ENCODE measurements at regions not wholly inside any gene's neighbourhood (a gene's known extent, or its start where the extent isn't known, plus 50 kb on each side); places are given as distances from the start of the nearest gene placed in this dataset.

GRCh38 chr17:33523577-33523981, 230.5 kb upstream of the ASIC2 start:
- DNase-seq, result no peak
- TF ChIP-seq, protein P1, sequence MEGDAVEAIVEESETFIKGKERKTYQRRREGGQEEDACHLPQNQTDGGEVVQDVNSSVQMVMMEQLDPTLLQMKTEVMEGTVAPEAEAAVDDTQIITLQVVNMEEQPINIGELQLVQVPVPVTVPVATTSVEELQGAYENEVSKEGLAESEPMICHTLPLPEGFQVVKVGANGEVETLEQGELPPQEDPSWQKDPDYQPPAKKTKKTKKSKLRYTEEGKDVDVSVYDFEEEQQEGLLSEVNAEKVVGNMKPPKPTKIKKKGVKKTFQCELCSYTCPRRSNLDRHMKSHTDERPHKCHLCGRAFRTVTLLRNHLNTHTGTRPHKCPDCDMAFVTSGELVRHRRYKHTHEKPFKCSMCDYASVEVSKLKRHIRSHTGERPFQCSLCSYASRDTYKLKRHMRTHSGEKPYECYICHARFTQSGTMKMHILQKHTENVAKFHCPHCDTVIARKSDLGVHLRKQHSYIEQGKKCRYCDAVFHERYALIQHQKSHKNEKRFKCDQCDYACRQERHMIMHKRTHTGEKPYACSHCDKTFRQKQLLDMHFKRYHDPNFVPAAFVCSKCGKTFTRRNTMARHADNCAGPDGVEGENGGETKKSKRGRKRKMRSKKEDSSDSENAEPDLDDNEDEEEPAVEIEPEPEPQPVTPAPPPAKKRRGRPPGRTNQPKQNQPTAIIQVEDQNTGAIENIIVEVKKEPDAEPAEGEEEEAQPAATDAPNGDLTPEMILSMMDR (IDR thresholded peaks at IDR 0.05; ENCODE audit: partially characterized antibody, unreplicated experiment), result no peak
- H3K27ac Mint-ChIP-seq (ENCODE audit: unreplicated experiment), result no peak overlapping the region
- no peaks in the 10 kb centered on the region for H3K27me3 Mint-ChIP-seq (ENCODE audit: unreplicated experiment)
- H3K9me3 Mint-ChIP-seq (ENCODE audit: unreplicated experiment), result peaks cover 3% of the 10 kb centered on the region
- no peaks in the 10 kb centered on the region for H3K4me1 Mint-ChIP-seq (ENCODE audit: low read depth, unreplicated experiment)
- H3K36me3 Mint-ChIP-seq (ENCODE audit: unreplicated experiment), result peaks cover 4% of the 10 kb centered on the region
- no peak overlapping the region for H3K4me3 Mint-ChIP-seq (ENCODE audit: unreplicated experiment)

GRCh38 chr17:33525186-33525585, 232.1 kb upstream of the ASIC2 start:
- Mint-ChIP-seq H3K9me3 (ENCODE audit: unreplicated experiment) (peaks cover 3% of the 10 kb centered on the region), H3K27me3 (ENCODE audit: unreplicated experiment) (no peaks in the 10 kb centered on the region), H3K4me3 (ENCODE audit: unreplicated experiment) (no peak overlapping the region), H3K27ac (ENCODE audit: unreplicated experiment) (no peak overlapping the region), H3K36me3 (ENCODE audit: unreplicated experiment) (peaks cover 4% of the 10 kb centered on the region), H3K4me1 (ENCODE audit: low read depth, unreplicated experiment) (no peaks in the 10 kb centered on the region)
- DNase-seq, result no peak
- TF ChIP-seq, protein P1 (IDR thresholded peaks at IDR 0.05; ENCODE audit: partially characterized antibody, unreplicated experiment), result no peak

DNA sequence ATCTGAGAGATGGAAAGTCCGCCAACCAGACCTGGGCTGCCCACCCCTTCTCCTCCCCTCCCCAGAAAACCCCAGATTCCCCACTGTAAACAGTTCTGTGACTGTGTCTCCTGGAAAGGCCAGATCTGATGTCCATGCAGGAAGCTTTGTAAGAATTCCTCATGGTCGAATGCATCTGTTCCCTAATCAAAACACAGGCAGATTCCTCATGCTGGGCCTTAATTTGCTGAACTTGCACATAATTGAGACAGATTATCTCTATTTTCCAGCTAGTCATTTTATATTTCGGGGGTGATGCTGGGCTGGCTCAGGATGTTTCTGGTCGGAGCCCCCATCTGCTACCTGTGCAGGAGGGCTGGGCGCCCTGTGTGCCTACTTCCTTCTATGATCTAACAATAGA, 233.6 kb upstream of the ASIC2 start:
- H3K4me1 Mint-ChIP-seq (ENCODE audit: low read depth, unreplicated experiment), result peaks cover 2% of the 10 kb centered on the region
- DNase-seq, result no peak
- H3K27me3 Mint-ChIP-seq (ENCODE audit: unreplicated experiment), result no peaks in the 10 kb centered on the region
- no peak overlapping the region for H3K4me3 Mint-ChIP-seq (ENCODE audit: unreplicated experiment)
- peaks cover 4% of the 10 kb centered on the region for H3K36me3 Mint-ChIP-seq (ENCODE audit: unreplicated experiment)
- H3K27ac Mint-ChIP-seq (ENCODE audit: unreplicated experiment), result no peak overlapping the region
- TF ChIP-seq, protein P1 (IDR thresholded peaks at IDR 0.05; ENCODE audit: partially characterized antibody, unreplicated experiment), result no peak
- peaks cover 3% of the 10 kb centered on the region for H3K9me3 Mint-ChIP-seq (ENCODE audit: unreplicated experiment)

DNA sequence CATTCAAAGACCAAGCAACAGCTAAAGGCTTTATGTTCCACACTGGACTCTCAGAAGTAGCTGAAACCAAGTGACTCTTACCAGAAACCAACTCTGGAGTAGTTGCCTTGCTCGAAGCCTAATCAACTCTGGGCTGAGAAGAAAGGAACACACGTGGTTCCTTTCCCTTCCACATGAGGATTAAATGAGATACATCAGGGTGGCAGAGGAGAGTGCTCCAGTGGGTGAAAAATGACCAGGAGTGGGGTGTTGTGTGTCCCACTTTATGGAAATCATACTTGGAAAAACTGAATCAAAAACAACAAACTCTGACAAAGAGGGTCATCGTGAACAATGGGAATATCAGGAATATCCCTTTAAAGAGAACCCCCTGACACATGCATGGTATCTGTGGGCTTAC, 234.2 kb upstream of the ASIC2 start:
- peaks cover 4% of the 10 kb centered on the region for H3K36me3 Mint-ChIP-seq (ENCODE audit: unreplicated experiment)
- H3K27me3 Mint-ChIP-seq (ENCODE audit: unreplicated experiment), result no peaks in the 10 kb centered on the region
- H3K27ac Mint-ChIP-seq (ENCODE audit: unreplicated experiment), result no peak overlapping the region
- H3K9me3 Mint-ChIP-seq (ENCODE audit: unreplicated experiment), result peaks cover 3% of the 10 kb centered on the region
- no peak for DNase-seq
- no peak overlapping the region for H3K4me3 Mint-ChIP-seq (ENCODE audit: unreplicated experiment)
- peaks cover 2% of the 10 kb centered on the region for H3K4me1 Mint-ChIP-seq (ENCODE audit: low read depth, unreplicated experiment)
- TF ChIP-seq, protein P1 (IDR thresholded peaks at IDR 0.05; ENCODE audit: partially characterized antibody, unreplicated experiment), result no peak

DNA sequence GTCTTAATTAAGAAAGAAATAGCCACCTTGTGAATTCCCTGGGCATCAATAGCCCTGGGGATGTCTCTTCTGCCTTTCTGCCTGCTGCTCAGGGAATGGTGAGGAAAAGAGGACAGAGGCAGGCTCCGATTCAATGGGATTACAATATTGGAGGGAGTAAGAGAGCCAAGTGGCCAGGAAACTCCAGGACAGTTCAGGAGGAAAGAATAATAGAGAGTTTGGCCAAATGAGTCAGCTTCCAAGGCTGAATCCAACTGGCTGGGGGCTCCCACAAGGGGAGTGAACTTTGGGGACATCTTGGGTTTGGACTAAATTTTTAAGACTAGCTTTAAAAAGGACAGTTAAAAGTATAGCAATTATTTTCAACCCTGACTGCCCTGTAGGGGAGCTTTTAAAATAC, 235.8 kb upstream of the ASIC2 start:
- no peak overlapping the region for H3K4me3 Mint-ChIP-seq (ENCODE audit: unreplicated experiment)
- no peak overlapping the region for H3K27ac Mint-ChIP-seq (ENCODE audit: unreplicated experiment)
- peaks cover 3% of the 10 kb centered on the region for H3K9me3 Mint-ChIP-seq (ENCODE audit: unreplicated experiment)
- TF ChIP-seq, protein P1 (IDR thresholded peaks at IDR 0.05; ENCODE audit: partially characterized antibody, unreplicated experiment), result no peak
- H3K27me3 Mint-ChIP-seq (ENCODE audit: unreplicated experiment), result no peaks in the 10 kb centered on the region
- DNase-seq, result no peak
- peaks cover 4% of the 10 kb centered on the region for H3K36me3 Mint-ChIP-seq (ENCODE audit: unreplicated experiment)
- peaks cover 2% of the 10 kb centered on the region for H3K4me1 Mint-ChIP-seq (ENCODE audit: low read depth, unreplicated experiment)

Measured in glutamatergic neuron (in vitro differentiated cells).